Glutamatergic neuron (in vitro differentiated cells): ENCODE measurements at regions not wholly inside any gene's neighbourhood (a gene's known extent, or its start where the extent isn't known, plus 50 kb on each side); places are given as distances from the start of the nearest gene placed in this dataset.

Experiments
- DNase-seq: peaks from one replicate; pipeline ENCODE4 v3.0.0; 2022
- H3K27ac Mint-ChIP-seq: one replicate; pipeline ENCODE4 v1.8.0; 2020; ENCODE audit warnings: mild to moderate bottlenecking, mixed read lengths, inconsistent platforms; ENCODE audit not compliant: unreplicated experiment
- H3K27me3 Mint-ChIP-seq: one replicate; pipeline ENCODE4 v1.8.0; 2020; ENCODE audit warnings: mild to moderate bottlenecking, moderate library complexity, mixed read lengths, inconsistent platforms; ENCODE audit not compliant: unreplicated experiment
- H3K36me3 Mint-ChIP-seq: one replicate; pipeline ENCODE4 v1.8.0; 2020; ENCODE audit warnings: mild to moderate bottlenecking, mixed read lengths, inconsistent platforms; ENCODE audit not compliant: unreplicated experiment
- H3K4me1 Mint-ChIP-seq: one replicate; pipeline ENCODE4 v1.8.0; 2020; ENCODE audit warnings: mild to moderate bottlenecking, low read depth, mixed read lengths, inconsistent platforms; ENCODE audit not compliant: unreplicated experiment
- H3K4me3 Mint-ChIP-seq: one replicate; pipeline ENCODE4 v1.8.0; 2020; ENCODE audit warnings: mild to moderate bottlenecking, mixed read lengths, inconsistent platforms; ENCODE audit not compliant: unreplicated experiment
- H3K9me3 Mint-ChIP-seq: one replicate; pipeline ENCODE4 v1.8.0; 2020; ENCODE audit warnings: mild to moderate bottlenecking, moderate library complexity, mixed read lengths, inconsistent platforms; ENCODE audit not compliant: unreplicated experiment
- TF ChIP-seq, protein P1 (sequence below): fragments of 200-600 bp; sonication (generic); IDR thresholded peaks from one replicate; pipeline ENCODE4 v1.5.0; 2021; ENCODE audit not compliant: partially characterized antibody, unreplicated experiment

DNA sequence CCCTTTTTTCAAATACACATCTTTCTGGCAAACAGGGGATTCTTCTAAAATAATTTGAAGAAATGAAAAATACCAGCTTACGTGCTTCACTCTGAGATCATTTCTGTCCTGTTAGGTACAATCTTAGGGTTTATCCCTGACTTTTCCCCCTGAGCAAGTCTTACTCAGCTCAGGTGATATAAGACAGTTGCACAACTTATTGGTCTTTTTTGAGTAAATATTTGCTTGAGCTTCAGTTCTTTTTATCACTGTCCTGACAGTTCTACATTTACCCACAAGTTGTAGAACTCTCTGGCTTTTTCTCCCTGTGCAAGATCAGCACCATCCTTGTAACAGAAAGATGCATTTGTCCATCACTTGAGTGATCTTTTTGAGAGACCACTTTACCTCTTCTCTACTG lies 84.9 kb downstream of the MID1IP1 start:
- no peak overlapping the region for H3K27ac Mint-ChIP-seq

DNA sequence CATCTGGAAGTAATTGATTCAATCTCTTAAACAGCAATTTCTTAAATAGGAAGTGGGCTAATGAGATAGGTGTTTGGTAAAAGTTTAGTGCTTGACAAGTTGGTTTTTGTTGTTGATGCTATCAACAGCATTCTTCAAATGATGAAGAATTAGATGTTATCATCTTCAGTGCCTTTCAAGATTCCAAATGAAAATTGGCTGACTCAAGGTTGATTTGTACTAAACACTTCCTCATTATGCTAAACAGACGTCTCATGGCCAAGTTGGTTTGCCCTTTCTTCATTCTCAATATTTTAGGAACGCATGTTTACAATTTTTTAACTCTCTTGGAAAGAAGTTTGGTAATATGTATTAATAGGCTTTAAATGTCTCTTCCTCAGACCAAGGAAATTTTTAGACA lies 86.0 kb downstream of the MID1IP1 start:
- H3K36me3 Mint-ChIP-seq: no peaks in the 10 kb centered on the region

More for the DNA sequence above, 84.9 kb downstream of the MID1IP1 start:
- TF ChIP-seq, protein P1, sequence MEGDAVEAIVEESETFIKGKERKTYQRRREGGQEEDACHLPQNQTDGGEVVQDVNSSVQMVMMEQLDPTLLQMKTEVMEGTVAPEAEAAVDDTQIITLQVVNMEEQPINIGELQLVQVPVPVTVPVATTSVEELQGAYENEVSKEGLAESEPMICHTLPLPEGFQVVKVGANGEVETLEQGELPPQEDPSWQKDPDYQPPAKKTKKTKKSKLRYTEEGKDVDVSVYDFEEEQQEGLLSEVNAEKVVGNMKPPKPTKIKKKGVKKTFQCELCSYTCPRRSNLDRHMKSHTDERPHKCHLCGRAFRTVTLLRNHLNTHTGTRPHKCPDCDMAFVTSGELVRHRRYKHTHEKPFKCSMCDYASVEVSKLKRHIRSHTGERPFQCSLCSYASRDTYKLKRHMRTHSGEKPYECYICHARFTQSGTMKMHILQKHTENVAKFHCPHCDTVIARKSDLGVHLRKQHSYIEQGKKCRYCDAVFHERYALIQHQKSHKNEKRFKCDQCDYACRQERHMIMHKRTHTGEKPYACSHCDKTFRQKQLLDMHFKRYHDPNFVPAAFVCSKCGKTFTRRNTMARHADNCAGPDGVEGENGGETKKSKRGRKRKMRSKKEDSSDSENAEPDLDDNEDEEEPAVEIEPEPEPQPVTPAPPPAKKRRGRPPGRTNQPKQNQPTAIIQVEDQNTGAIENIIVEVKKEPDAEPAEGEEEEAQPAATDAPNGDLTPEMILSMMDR: no peak
- no peak for DNase-seq
- Mint-ChIP-seq H3K27me3 (no peaks in the 10 kb centered on the region), H3K9me3 (no peaks in the 10 kb centered on the region), H3K36me3 (no peaks in the 10 kb centered on the region), H3K4me3 (no peak overlapping the region), H3K4me1 (no peaks in the 10 kb centered on the region)

DNA sequence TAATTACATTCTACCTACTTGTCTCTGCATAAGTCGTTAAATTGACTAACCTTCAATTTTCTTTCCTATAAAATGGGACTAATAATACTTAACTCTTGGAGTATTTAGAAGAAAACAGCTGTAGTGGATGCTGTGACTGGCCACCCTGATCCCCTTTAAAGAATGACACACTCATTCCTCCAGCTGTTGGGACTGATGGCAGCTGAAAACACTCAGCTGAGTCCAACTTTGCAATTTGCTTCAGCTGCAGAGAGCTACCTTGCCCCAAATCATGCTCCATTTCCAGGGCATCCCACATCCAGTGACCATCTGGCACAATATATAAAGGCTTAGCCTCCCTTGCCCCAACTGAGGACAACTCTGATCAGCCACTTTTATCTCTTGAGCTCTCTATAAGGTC lies 89.1 kb downstream of the MID1IP1 start:
- Mint-ChIP-seq H3K27ac (no peak overlapping the region), H3K4me1 (no peaks in the 10 kb centered on the region), H3K27me3 (no peaks in the 10 kb centered on the region), H3K9me3 (peaks cover 3% of the 10 kb centered on the region), H3K4me3 (no peak overlapping the region), H3K36me3 (no peaks in the 10 kb centered on the region)
- DNase-seq: no peak
- TF ChIP-seq, protein P1: no peak

More for the DNA sequence above, 86.0 kb downstream of the MID1IP1 start:
- TF ChIP-seq, protein P1: no peak
- Mint-ChIP-seq H3K4me3 (no peak overlapping the region), H3K9me3 (no peaks in the 10 kb centered on the region), H3K4me1 (no peaks in the 10 kb centered on the region), H3K27ac (no peak overlapping the region), H3K27me3 (no peaks in the 10 kb centered on the region)
- no peak for DNase-seq

DNA sequence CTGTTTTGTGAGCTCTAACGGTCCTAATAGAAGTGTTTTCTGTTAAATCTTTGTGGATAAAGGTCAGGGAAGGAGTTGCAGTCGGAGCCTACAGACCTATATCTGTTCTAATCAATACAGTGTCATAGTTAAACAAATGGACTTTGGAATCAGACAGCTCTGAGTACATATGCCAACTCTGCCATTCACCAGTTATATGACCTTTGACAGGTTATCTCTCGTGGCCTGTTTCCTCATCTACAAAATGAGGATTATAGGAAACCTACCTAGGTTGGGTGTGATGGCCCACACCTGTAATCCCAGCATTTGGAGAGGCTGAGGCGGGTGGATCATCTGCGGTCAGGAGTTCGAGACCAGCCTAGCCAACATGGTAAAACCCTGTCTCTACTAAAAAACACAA lies 89.7 kb downstream of the MID1IP1 start:
- Mint-ChIP-seq H3K4me3 (no peak overlapping the region), H3K9me3 (peaks cover 3% of the 10 kb centered on the region), H3K27ac (no peak overlapping the region), H3K27me3 (no peaks in the 10 kb centered on the region), H3K4me1 (no peaks in the 10 kb centered on the region), H3K36me3 (no peaks in the 10 kb centered on the region)
- DNase-seq: no peak
- TF ChIP-seq, protein P1: no peak

DNA sequence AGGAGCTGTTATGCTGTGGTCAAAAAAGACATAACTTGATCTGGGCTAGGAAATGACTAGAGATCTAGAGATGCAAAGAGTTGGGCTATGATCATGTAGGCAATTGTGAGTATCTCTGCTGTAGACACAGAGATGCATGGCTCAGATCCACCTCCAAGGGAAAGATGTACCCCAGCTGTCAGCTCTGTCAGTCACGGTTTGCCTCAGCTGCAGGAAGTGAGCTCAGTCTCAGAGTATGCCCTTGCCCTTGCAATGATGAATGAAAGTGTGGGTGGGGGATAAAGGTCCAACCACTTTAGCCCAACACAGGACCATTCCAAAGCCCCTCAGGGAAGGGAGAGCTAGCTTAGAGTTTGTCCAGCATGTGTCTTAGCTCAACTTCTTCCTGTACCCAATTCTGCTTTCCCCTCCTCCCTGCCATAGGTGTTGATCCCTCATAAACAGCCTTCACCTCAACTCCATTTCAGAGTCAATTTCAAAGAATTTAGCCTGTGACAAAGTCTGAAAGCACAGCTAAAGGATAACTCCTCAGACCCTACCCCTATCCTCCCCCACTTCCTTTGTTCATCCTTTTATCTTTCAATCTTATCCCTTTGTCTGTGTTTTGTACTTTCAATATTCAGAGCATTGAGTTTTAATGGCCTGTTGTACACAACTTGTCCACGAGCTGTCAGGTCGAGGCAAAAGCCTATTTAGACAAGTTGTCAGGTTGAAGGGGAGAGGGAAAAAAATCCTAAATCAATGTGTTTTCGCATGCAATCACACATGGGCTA lies 90.6 kb downstream of the MID1IP1 start:
- Mint-ChIP-seq H3K9me3 (peaks cover 3% of the 10 kb centered on the region), H3K27ac (no peak overlapping the region), H3K4me3 (no peak overlapping the region), H3K27me3 (no peaks in the 10 kb centered on the region), H3K4me1 (no peaks in the 10 kb centered on the region), H3K36me3 (no peaks in the 10 kb centered on the region)
- no peak for DNase-seq
- TF ChIP-seq, protein P1: no peak
